H7 (cell line): ENCODE measurements at regions not wholly inside any gene's neighbourhood (a gene's known extent, or its start where the extent isn't known, plus 50 kb on each side); places are given as distances from the start of the nearest gene placed in this dataset.
"Not testable (repeated sequence)": the region's sequence is repeated elsewhere in the genome, so short reads cannot be mapped to it uniquely, and the experiment has no call there.

Source experiments
- DNase-seq: peaks from one replicate; pipeline ENCODE4 v3.0.0; 2012
- H3K27me3 ChIP-seq: 2 replicates; pipeline ENCODE4 v1.6.0; 2011; ENCODE audit warnings: mild to moderate bottlenecking, low read length; ENCODE audit not compliant: control insufficient read depth, insufficient read depth
- H3K36me3 ChIP-seq: replicated peaks from 2 replicates; pipeline ENCODE4 v1.5.1; 2011; ENCODE audit warnings: low read length; ENCODE audit not compliant: control insufficient read depth, insufficient read depth
- H3K4me3 ChIP-seq: 2 replicates; pipeline ENCODE4 v1.5.1; 2011; ENCODE audit warnings: low read depth, mild to moderate bottlenecking, control low read depth, low read length, moderate library complexity; ENCODE audit not compliant: insufficient read depth

DNA sequence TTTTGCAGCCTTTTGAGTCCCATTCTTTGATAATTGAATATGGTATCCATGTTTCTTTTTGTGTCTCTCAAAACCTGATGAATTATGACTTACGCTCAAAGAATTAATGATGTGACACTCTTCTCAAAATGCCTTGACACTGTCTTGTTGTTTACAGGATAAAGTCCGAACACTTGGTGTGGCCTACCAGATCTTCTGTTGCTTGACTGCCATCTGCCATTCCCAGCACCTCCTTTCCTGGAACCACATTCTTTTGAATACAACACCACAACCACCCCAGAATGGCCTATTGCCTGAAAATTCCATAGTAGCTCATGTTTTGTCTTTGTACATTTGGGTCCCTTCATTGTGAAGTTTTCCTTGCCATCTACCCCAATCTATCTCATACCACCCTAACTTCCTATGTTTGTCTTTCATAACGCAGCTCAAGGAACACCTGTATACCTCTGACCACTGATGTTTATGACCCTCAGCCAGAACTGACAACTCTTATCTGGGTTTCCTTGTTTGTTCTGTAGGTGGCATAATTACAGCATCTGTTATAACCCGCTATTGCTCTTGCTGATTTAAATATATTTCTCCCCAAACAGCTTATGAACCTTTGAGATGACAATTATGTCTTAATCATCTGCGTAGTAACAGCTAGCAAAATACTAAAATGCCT, 991.3 kb downstream of the RAB28 start:
- H3K36me3 ChIP-seq = no peaks in the 10 kb centered on the region
- no peak overlapping the region for H3K4me3 ChIP-seq
- no peaks in the 10 kb centered on the region for H3K27me3 ChIP-seq
- no peak for DNase-seq

DNA sequence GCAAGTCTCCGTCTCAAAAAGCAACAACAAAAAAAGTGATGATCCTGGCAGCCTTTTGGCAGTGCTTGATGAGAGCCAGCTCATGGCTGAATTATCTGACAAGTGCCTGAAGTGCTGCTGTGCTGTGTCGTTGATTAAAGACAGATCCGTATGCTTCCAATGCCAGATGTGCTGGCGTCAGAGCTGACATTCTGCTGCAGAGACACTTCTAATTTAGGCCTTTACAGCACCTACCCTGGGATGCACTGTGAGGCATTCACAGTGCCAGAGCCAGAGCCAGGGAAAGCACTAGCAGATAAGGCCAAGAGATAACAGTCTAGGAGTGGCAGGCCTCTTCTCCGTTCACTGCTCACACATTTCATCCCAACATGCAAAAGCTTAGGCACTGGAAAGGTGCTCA, 995.5 kb downstream of the RAB28 start:
- Histone ChIP-seq H3K36me3 (no peaks in the 10 kb centered on the region), H3K27me3 (no peaks in the 10 kb centered on the region), H3K4me3 (no peak overlapping the region)
- no peak for DNase-seq

DNA sequence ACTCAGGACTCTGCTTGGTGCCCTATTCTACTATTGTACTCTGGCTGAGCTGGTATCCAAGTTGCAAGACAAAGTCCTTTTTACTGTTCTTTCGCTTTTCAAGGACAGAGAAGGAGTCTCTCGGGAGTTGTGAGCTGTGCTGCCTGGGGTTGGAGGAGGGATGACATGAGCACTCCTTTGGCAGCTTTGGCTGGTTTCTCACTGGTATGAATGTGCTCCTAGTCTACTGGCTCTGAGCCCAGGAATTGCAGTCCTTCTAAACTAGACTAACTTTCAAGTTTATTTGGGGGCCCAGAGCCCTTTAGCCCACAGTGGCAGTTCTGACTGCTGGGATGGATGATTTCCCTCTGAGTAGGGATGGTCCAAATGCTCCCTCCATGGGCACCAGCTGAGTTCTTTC, 997.1 kb downstream of the RAB28 start:
- H3K36me3 ChIP-seq = no peaks in the 10 kb centered on the region

GRCh38 chr4:12472087-12472486, 1012.1 kb downstream of the RAB28 start:
- no peak for DNase-seq
- Histone ChIP-seq H3K36me3 (no peaks in the 10 kb centered on the region), H3K27me3 (no peaks in the 10 kb centered on the region), H3K4me3 (no peak overlapping the region)

More for the DNA sequence above, 997.1 kb downstream of the RAB28 start:
- DNase-seq = no peak
- H3K4me3 ChIP-seq = no peak overlapping the region
- H3K27me3 ChIP-seq = no peaks in the 10 kb centered on the region

DNA sequence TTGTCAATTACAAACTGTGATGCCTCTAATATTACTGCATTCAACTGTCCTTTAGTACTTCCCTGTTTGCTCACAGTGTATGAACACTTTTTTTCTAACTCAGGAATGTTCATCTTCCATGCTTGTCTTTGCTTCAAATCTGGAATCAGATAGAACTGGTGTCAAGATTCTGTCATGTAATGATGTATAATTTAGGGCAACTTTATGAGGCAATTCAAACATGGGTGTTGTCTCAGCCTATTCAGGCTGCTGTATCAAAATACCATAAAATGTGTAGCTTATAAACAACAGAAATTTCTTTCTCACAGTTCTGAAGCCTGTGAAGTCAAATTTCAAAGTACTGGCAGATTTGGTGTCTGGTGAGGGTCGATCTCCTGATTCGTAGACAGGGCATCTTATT, 1012.9 kb downstream of the RAB28 start:
- Histone ChIP-seq H3K4me3 (no peak overlapping the region), H3K27me3 (no peaks in the 10 kb centered on the region), H3K36me3 (no peaks in the 10 kb centered on the region)
- no peak for DNase-seq

- DNase-seq, H3K4me3 ChIP-seq, H3K36me3 ChIP-seq, H3K27me3 ChIP-seq: not testable (repeated sequence)
Observed at GRCh38 chr4:12461576-12461975, 1022.6 kb downstream of the RAB28 start.

- Histone ChIP-seq H3K36me3 (no peaks in the 10 kb centered on the region), H3K4me3 (no peak overlapping the region), H3K27me3 (no peaks in the 10 kb centered on the region)
- DNase-seq = no peak
Observed at GRCh38 chr4:12459126-12459525, 1025.0 kb downstream of the RAB28 start.

GRCh38 chr4:12458621-12459020, 1025.5 kb downstream of the RAB28 start:
- Histone ChIP-seq H3K4me3 (no peak overlapping the region), H3K27me3 (no peaks in the 10 kb centered on the region), H3K36me3 (no peaks in the 10 kb centered on the region)
- no peak for DNase-seq

- Histone ChIP-seq H3K27me3 (no peaks in the 10 kb centered on the region), H3K4me3 (no peak overlapping the region), H3K36me3 (no peaks in the 10 kb centered on the region)
- DNase-seq = no peak
Observed at GRCh38 chr4:12452291-12452690, 1023.6 kb upstream of the HS3ST1 start.

- no peaks in the 10 kb centered on the region for H3K36me3 ChIP-seq
- H3K27me3 ChIP-seq = no peaks in the 10 kb centered on the region
- no peak for DNase-seq
- no peak overlapping the region for H3K4me3 ChIP-seq
Observed at GRCh38 chr4:12447451-12447850, 1018.8 kb upstream of the HS3ST1 start.

DNA sequence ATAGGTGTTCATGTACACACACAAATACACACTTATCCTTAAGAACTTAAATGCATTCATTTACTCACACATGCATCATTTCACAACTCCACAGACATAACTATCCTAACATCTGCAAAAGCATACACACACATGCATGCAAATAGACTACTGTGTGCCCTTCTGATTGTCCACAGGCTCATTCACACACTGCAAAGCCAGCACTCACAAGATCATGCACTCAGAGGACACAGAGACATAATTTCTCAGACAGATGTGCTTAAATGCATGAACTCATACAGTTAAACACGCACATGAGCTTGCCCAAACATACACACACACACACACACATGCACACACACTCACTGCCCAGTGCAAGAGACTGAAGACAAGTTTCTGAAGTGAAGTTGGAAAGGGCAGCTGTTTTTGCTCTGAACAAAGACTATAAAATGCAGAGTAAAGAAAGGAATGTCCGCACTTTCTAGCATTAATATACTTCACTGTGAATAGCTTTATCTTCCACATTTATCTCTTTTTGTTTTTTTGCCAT, 1018.0 kb upstream of the HS3ST1 start:
- H3K27me3 ChIP-seq = no peaks in the 10 kb centered on the region
- no peaks in the 10 kb centered on the region for H3K36me3 ChIP-seq
- H3K4me3 ChIP-seq = no peak overlapping the region
- no peak for DNase-seq

GRCh38 chr4:12446256-12446655, 1017.6 kb upstream of the HS3ST1 start:
- Histone ChIP-seq H3K36me3 (no peaks in the 10 kb centered on the region), H3K27me3 (no peaks in the 10 kb centered on the region), H3K4me3 (no peak overlapping the region)
- DNase-seq = no peak

- H3K36me3 ChIP-seq = no peaks in the 10 kb centered on the region
- DNase-seq = no peak
- no peaks in the 10 kb centered on the region for H3K27me3 ChIP-seq
- H3K4me3 ChIP-seq = no peak overlapping the region
Observed at GRCh38 chr4:12445711-12446235, 1017.1 kb upstream of the HS3ST1 start.

- no peaks in the 10 kb centered on the region for H3K27me3 ChIP-seq
Observed at GRCh38 chr4:12439633-12440305, 1011.1 kb upstream of the HS3ST1 start.

GRCh38 chr4:12431259-12431658, 1002.6 kb upstream of the HS3ST1 start:
- H3K27me3 ChIP-seq, DNase-seq, H3K4me3 ChIP-seq, H3K36me3 ChIP-seq: not testable (repeated sequence)

More at GRCh38 chr4:12439633-12440305, 1011.1 kb upstream of the HS3ST1 start:
- DNase-seq = no peak
- Histone ChIP-seq H3K36me3 (no peaks in the 10 kb centered on the region), H3K4me3 (no peak overlapping the region)
